OCI-LY7 (cell line): ENCODE measurements at regions not wholly inside any gene's neighbourhood (a gene's known extent, or its start where the extent isn't known, plus 50 kb on each side); places are given as distances from the start of the nearest gene placed in this dataset.

Source experiments
- EZH2phosphoT487 ChIP-seq: fragments of 200-600 bp; sonication (generic); IDR thresholded peaks from 2 replicates; pipeline ENCODE4 v1.6.1; 2018; ENCODE audit warnings: low read depth, borderline replicate concordance, mild to moderate bottlenecking, mixed run types, antibody characterized with exemption, low read length, moderate library complexity, mixed read lengths
- TF ChIP-seq, protein P1 (sequence below): fragments of 200-600 bp; sonication (generic); conservative IDR thresholded peaks from 2 replicates; pipeline ENCODE4 v1.5.1; 2014; ENCODE audit warnings: mild to moderate bottlenecking, antibody characterized with exemption, low read length, moderate library complexity, mixed read lengths

GRCh38 chr1:90394247-90394646 lies 322.9 kb downstream of the BARHL2 start:
- TF ChIP-seq, protein P1, sequence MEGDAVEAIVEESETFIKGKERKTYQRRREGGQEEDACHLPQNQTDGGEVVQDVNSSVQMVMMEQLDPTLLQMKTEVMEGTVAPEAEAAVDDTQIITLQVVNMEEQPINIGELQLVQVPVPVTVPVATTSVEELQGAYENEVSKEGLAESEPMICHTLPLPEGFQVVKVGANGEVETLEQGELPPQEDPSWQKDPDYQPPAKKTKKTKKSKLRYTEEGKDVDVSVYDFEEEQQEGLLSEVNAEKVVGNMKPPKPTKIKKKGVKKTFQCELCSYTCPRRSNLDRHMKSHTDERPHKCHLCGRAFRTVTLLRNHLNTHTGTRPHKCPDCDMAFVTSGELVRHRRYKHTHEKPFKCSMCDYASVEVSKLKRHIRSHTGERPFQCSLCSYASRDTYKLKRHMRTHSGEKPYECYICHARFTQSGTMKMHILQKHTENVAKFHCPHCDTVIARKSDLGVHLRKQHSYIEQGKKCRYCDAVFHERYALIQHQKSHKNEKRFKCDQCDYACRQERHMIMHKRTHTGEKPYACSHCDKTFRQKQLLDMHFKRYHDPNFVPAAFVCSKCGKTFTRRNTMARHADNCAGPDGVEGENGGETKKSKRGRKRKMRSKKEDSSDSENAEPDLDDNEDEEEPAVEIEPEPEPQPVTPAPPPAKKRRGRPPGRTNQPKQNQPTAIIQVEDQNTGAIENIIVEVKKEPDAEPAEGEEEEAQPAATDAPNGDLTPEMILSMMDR: no peak
- no peak for TF ChIP-seq EZH2phosphoT487
